Posterior vena cava (tissue), 2 donors: ENCODE measurements at regions not wholly inside any gene's neighbourhood (a gene's known extent, or its start where the extent isn't known, plus 50 kb on each side); places are given as distances from the start of the nearest gene placed in this dataset.

Source experiments
- DNase-seq: peaks from one replicate; pipeline ENCODE4 v3.0.0-alpha.2; 2020; ENCODE audit warnings: low spot score
- intact Hi-C, 2 donors: fragments of 100-400 bp; cut with DNase I; formaldehyde crosslinking; loops; one replicate each; pipeline versions ENCODE4 v1.14.1 to v1.14.2; 2022 to 2023
- donor health status: DM: yes; HTN: yes; CAD: no.
- donor health status: DM: yes; HTN: yes; CAD: no.

DNA sequence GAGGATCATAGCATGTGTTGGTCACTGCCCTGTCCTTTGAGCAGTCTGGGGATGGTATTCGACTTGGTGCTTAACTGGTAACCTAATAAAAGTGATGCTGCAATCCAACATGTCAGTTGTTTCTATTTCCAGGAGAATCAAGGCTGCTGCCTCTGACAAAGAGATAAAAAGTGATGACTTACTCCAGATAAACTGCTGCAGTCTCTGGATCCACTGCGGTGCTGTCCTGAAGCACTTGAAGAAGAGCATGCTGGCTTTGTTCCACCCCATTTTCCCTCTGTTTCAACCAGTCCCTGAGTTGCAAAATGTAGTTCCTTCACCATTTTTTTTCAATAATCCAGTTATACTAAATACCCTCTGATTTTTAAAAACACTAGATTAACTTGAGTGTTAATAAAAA, 403.5 kb upstream of the ANKRD30A start:
- DNase-seq: no peak
- intact Hi-C loops: no loop called here

DNA sequence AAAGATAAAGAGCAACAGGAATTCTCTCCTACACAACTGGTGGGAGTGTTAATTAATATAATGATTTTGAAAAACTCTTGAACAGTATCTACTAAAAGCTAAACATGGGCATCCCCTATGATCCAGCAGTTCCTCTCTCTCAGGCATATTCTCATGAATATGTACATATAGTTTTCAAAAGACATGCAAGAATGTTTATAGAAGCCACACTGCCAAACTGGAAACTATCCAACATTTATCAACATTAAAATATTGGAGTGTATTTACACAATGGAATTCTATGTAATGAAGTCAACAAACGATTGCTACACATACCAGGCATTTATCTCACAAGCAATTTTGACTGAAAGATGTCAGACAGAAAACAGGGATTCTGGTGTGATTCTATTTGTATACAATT, 404.5 kb upstream of the ANKRD30A start:
- intact Hi-C loops: no loop called here

GRCh38 chr10:36717118-36717517, 408.3 kb upstream of the ANKRD30A start:
- intact Hi-C loops: no loop called here
- no peak for DNase-seq

More for the DNA sequence above, 404.5 kb upstream of the ANKRD30A start:
- DNase-seq: no peak

DNA sequence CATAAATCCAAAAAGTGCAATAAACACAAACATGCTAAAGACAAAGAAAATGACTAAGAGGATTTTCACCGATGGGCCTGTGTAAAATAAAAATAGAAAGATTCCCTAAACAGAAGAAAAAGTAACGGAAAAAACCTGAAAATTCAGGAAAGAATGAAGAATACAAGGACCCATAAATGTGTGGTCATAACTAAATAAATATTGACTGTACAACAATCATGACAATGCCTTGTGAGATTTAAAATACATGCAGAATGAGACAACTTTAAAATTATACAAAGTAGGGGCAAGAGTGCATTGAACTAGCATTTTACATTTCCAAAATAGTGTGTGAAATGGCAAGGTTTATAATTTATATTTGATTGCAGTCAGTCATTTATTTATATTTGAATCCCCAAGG, 409.1 kb upstream of the ANKRD30A start:
- intact Hi-C loops: no loop called here
- no peak for DNase-seq

GRCh38 chr10:36712695-36713094, 412.7 kb upstream of the ANKRD30A start:
- intact Hi-C loops: no loop called here
- DNase-seq: no peak

GRCh38 chr10:36711361-36711760, 414.0 kb upstream of the ANKRD30A start:
- DNase-seq: no peak
- intact Hi-C loops: no loop called here

GRCh38 chr10:36704124-36704523, 421.3 kb upstream of the ANKRD30A start:
- DNase-seq: no peak
- intact Hi-C loops: loop anchor here in 1 of 2 donors (5.0 kb wide), 1 partner anchor 847 kb away; no protein-coding TSS in a partner anchor

DNA sequence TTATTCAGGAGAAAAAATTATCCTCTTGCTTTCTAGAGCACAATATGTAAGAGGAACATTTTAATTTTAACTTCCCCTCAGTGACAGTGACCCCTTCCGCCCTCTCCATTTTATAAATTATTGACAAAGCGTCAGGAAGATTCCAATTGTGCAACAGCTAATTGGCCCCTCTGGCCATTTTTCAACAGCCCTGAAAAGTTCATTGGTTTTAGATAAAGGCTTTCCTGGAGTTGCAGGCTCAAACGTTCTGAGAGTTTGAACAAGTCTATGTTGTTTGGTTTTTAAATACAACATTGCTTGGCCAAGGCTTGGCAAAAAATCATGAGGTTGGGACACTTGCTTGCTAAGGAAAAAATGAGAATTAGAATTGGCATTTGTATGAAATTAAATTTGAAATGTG, 422.2 kb upstream of the ANKRD30A start:
- intact Hi-C loops: loop anchor here in 1 of 2 donors (5.0 kb wide), 1 partner anchor 846 kb away; no protein-coding TSS in a partner anchor
- DNase-seq: no peak

- intact Hi-C loops: loop anchor here in 1 of 2 donors (5.0 kb wide), 1 partner anchor 843 kb away; no protein-coding TSS in a partner anchor
These were observed 425.3 kb upstream of the ANKRD30A start for GRCh38 chr10:36700123-36700522.

GRCh38 chr10:36692759-36693158, 432.6 kb upstream of the ANKRD30A start:
- no peak for DNase-seq

More at GRCh38 chr10:36700123-36700522, 425.3 kb upstream of the ANKRD30A start:
- DNase-seq: no peak

DNA sequence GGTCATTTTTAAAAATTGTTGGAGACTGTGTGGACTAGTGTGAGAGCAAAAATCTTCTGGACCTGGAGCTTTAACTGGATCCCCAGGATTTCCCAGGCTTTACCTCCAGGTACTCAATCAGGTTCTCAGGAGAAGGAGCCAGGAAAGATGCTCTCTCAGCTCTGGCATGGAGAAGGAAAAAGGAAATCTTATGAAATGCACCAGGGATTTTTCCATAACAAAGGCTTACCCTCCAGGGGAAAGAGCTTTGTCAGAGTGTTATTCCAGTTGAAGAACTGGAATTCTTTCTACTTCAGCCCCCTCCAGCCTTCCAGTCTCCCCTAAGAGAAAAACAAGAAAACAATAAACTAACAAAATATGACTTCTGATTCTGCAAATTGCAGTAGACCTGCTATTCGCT, 436.7 kb upstream of the ANKRD30A start:
- no peak for DNase-seq
- intact Hi-C loops: loop anchor here in 1 of 2 donors (1.0 kb wide), 1 partner anchor 31 kb away; no protein-coding TSS in a partner anchor

More at GRCh38 chr10:36692759-36693158, 432.6 kb upstream of the ANKRD30A start:
- intact Hi-C loops: no loop called here

- intact Hi-C loops: no loop called here
- DNase-seq: no peak
These were observed 442.0 kb upstream of the ANKRD30A start for GRCh38 chr10:36683421-36683820.

- DNase-seq: no peak
These were observed 443.4 kb upstream of the ANKRD30A start for GRCh38 chr10:36681751-36682632.

DNA sequence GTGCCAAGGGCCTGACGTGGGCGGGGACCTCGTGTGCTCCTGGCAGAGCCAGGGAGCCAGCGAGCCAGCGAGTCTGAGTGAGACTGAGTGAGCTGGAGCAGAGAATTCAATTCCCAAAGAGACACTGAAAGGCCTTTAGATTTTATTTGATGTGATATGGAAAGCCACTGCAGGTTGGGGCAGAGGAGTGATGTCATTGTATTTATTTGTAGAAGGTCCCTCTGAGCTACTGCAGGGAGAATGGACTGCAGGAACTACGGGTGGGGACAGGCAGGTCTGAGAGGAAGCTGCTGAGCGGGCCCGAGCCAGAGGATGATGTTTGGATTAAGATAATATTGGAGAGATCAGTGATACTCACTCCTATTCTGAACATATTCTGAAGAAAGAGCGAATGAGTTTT, 445.8 kb upstream of the ANKRD30A start:
- intact Hi-C loops: no loop called here
- DNase-seq: no peak

More at GRCh38 chr10:36681751-36682632, 443.4 kb upstream of the ANKRD30A start:
- intact Hi-C loops: no loop called here

DNA sequence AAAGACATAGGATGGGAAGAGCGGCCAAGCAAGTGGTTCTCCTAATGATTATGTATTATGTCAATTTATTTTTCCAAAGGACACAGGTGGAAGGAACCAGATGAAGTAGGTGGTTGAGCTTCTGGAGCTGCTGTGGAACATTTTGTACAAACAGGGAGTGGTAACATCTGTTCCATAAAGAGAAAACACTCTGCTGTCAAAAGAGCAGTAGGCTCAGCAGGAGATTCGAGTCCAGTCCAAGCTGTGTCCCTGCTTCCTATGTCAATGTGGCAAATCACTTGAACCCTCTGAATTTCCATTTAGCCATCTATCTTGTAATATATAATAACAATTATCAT, 448.0 kb upstream of the ANKRD30A start:
- intact Hi-C loops: no loop called here
- no peak for DNase-seq

GRCh38 chr10:36676756-36677430, 448.5 kb upstream of the ANKRD30A start:
- intact Hi-C loops: no loop called here
- no peak for DNase-seq

DNA sequence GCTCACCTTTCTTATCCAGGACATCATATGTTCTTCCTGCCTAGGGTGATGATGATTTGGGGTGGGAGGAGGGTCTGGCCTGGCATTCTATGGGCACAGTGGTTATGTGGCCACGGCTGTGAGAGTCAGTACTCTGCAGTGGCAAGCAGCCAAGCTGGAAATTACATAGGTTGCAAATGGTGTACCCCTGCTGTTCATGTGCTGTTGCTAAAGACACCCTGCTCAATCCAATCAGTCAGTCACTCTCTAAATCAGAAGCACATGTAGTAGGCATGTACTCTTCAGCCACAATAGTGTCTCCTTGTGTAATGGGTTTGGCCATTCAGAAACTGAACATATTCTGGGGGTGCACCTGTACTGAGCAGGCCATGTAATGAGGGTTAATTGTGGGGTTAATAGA, 449.1 kb upstream of the ANKRD30A start:
- intact Hi-C loops: no loop called here
- no peak for DNase-seq

- intact Hi-C loops: no loop called here
- DNase-seq: no peak
These were observed 449.9 kb upstream of the ANKRD30A start for GRCh38 chr10:36675458-36675880.

GRCh38 chr10:36671607-36672006, 453.8 kb upstream of the ANKRD30A start:
- no peak for DNase-seq
- intact Hi-C loops: no loop called here

DNA sequence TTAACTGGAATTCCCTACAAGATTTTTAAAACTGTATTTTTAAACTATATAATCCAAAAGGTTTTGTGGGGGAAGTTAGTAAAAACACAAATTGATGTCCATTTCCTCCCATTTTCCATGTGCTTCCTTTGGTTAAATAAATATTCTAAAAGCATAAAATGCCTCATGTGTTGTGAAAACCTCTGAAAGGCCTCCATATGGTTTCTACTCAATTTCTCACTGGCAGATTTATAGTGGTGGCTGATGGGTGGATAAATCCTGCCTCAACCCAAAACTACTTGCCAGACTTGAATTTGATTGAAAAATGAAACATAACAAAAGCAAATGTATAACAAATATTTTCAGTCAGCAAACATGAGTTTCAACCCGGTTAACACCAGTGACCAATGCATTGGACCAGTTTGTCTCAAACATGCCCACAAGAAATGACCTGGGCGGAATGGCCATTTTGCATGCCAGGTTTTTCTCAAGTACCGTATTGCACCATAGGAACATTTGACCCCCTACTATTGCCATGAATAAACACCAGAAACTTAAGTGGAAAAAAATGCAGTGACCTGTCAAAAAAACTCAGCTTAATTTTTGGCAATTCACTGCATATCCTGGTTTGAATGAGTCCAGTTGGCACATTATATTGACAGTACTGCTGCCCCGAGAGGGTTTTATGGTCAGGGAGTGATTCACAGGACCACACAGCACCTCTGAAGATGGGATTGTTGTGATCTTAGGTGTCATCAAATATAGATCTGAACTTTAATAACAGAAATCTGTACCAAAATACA, 454.6 kb upstream of the ANKRD30A start:
- no peak for DNase-seq
- intact Hi-C loops: no loop called here
